Right lobe of liver (tissue), 6 donors: ENCODE measurements at regions not wholly inside any gene's neighbourhood (a gene's known extent, or its start where the extent isn't known, plus 50 kb on each side); places are given as distances from the start of the nearest gene placed in this dataset.

ENCODE experiments used
- ATAC-seq, 4 donors: fragments of 200-7000 bp; cut with Tn5 transposase; one replicate each; pipeline ENCODE4 v1.9.1; 2020; ENCODE audit warnings: mild to moderate bottlenecking in 4 of 4, moderate library complexity in 4 of 4
- DNase-seq, 3 donors: peaks; one replicate each; pipeline ENCODE4 v3.0.0-alpha.2; 2020
- H3K27ac ChIP-seq, 3 donors: fragments of 200-600 bp; one replicate each; pipeline ENCODE4 v1.8.0; 2022
- H3K27me3 ChIP-seq, 2 donors: fragments of 200-600 bp; one replicate each; pipeline ENCODE4 v1.8.0; 2022
- H3K36me3 ChIP-seq, 4 donors: fragments of 200-600 bp; sonication (generic) in 1 of 4; one replicate each; pipeline versions ENCODE4 v1.5.1 to v1.8.0; 2017 to 2022; ENCODE audit warnings: control low read depth in 1 of 4
- H3K4me1 ChIP-seq, 4 donors: fragments of 200-600 bp; sonication (generic) in 1 of 4; one replicate each; pipeline versions ENCODE4 v1.5.1 to v1.8.0; 2017 to 2022; ENCODE audit warnings: control low read depth in 1 of 4
- H3K4me3 ChIP-seq, 3 donors: fragments of 200-600 bp; one replicate each; pipeline ENCODE4 v1.8.0; 2022
- H3K9me3 ChIP-seq, 4 donors: fragments of 200-600 bp; sonication (generic) in 1 of 4; one replicate each; pipeline versions ENCODE4 v1.5.1 to v1.8.0; 2017 to 2022; ENCODE audit warnings: control low read depth in 1 of 4
- CTCF ChIP-seq, 4 donors: fragments of 200-600 bp in 3 of 4; fragments of 450-650 bp in 1 of 4; IDR thresholded peaks; one replicate each; pipeline versions ENCODE4 v1.5.1 to v1.8.0; 2016 to 2022; ENCODE audit warnings: antibody characterized with exemption in 4 of 4, mild to moderate bottlenecking in 2 of 4
- POLR2A ChIP-seq: fragments of 450-650 bp; IDR thresholded peaks from one replicate; pipeline ENCODE4 v1.6.1; 2017; ENCODE audit warnings: antibody characterized with exemption, mild to moderate bottlenecking
- WGBS: methylation state at CpG from one replicate; pipeline ENCODE4 v1.1.6; 2018; ENCODE audit warnings: low coverage, low lambda C conversion rate; ENCODE audit not compliant: insufficient coverage; ENCODE audit errors: missing lambda C conversion rate; 5-methylcytosine and 5-hydroxymethylcytosine counted together
- intact Hi-C, 2 donors: fragments of 100-400 bp; cut with DNase I; formaldehyde crosslinking; loops; one replicate each; pipeline versions ENCODE4 v1.11.2 to v1.14.1; 2022
- donor health status: DM: no; HTN: yes; CAD: no.
- donor health status: DM: no; HTN: no; CAD: no.
- donor health status: DM: no; HTN: no; CAD: no.
- donor health status: DM: no; HTN: yes; CAD: no.
- donor health status: DM: no; HTN: yes; CAD: no.

GRCh38 chr6:44045672-44046015 lies 81.6 kb downstream of the MRPL14 start:
- no peak for TF ChIP-seq POLR2A
- TF ChIP-seq CTCF (IDR thresholded peaks at IDR 0.05): no peak
- Histone ChIP-seq H3K27me3 (no peaks in the 10 kb centered on the region), H3K36me3 (no peaks in the 10 kb centered on the region), H3K27ac (no peak overlapping the region), H3K9me3 (no peaks in the 10 kb centered on the region), H3K4me1 (peaks cover 0 to 14% (median 6%) of the 10 kb centered on the region in 4 donors), H3K4me3 (no peak overlapping the region)
- ATAC-seq: no peak
- no CpG with 5 or more reads among the region's 1 CpG for WGBS
- peak in 2 of 3 donors; percentile 16 to 44 for DNase-seq
- intact Hi-C loops: no loop called here

GRCh38 chr6:44044940-44045671 lies 82.1 kb downstream of the MRPL14 start:
- no peaks in the 10 kb centered on the region for H3K36me3 ChIP-seq
- H3K9me3 ChIP-seq: no peaks in the 10 kb centered on the region
- no peak for TF ChIP-seq CTCF (IDR thresholded peaks at IDR 0.05)
- TF ChIP-seq POLR2A: no peak
- no peak for ATAC-seq
- no peak overlapping the region for H3K27ac ChIP-seq
- intact Hi-C loops: no loop called here
- H3K4me1 ChIP-seq: peaks cover 0 to 14% (median 6%) of the 10 kb centered on the region in 4 donors
- no peak overlapping the region for H3K4me3 ChIP-seq
- DNase-seq: no peak
- H3K27me3 ChIP-seq: no peaks in the 10 kb centered on the region
- 93% methylated on average over 2 of the region's 2 CpGs for WGBS

GRCh38 chr6:44044154-44044539 lies 83.1 kb downstream of the MRPL14 start:
- DNase-seq (peak in 2 of 3 donors; percentile 13), ATAC-seq (no peak)
- 65% methylated on average over 6 of the region's 6 CpGs for WGBS
- Histone ChIP-seq H3K9me3 (no peaks in the 10 kb centered on the region), H3K27me3 (no peaks in the 10 kb centered on the region), H3K4me1 (peaks cover 0 to 14% (median 6%) of the 10 kb centered on the region in 4 donors), H3K27ac (peak overlapping the region in 1 of 3 donors; percentile 13), H3K36me3 (no peaks in the 10 kb centered on the region), H3K4me3 (no peak overlapping the region)
- TF ChIP-seq CTCF (IDR thresholded peaks at IDR 0.05) (no peak), POLR2A (no peak)
- intact Hi-C loops: no loop called here

DNA sequence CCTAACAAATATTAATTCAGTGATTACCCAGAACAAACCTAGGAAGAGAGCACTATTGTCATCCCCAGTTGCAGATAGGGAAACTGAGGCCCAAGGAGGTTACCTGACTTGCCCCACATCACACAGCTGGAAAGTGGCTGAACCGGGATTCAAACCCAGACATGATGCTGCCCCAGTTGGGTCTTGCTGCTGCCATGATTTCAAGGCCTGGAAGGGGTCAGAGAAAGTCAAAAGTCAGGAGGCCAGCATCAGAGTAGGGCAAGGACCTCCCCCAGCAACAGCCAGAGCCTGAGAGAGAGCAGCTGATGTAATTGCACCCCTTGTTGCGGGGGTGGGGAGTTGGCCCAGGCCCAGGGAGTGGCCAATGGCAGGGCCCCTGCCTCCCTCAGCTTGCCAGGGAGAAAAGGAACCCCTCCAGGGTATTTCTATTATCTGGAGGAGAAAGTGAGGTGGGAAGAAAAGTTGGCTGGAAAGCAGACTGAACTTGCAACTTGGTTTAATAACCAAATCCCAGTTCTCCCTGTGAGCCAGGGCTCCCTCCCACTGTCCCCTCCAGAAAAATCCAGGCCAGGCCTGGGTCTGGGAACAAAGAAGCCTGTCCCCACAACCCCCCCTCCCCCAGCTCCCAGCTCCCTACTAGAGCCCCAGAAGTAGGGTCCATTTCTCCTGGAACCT lies 83.6 kb downstream of the MRPL14 start:
- 40% methylated on average over 1 of the region's 2 CpGs for WGBS

More for the DNA sequence above, 83.6 kb downstream of the MRPL14 start:
- H3K9me3 ChIP-seq: no peaks in the 10 kb centered on the region
- peak overlapping the region in 2 of 3 donors; percentile 13 to 32 for H3K27ac ChIP-seq
- intact Hi-C loops: no loop called here
- ATAC-seq (peak in 2 of 4 donors; percentile 15 to 35), DNase-seq (peak in 2 of 3 donors; percentile 41 to 48)
- no peaks in the 10 kb centered on the region for H3K36me3 ChIP-seq
- H3K4me3 ChIP-seq: no peak overlapping the region
- H3K4me1 ChIP-seq: peaks cover 0 to 14% (median 6%) of the 10 kb centered on the region in 4 donors
- H3K27me3 ChIP-seq: no peaks in the 10 kb centered on the region
- TF ChIP-seq CTCF (IDR thresholded peaks at IDR 0.05): no peak
- no peak for TF ChIP-seq POLR2A
